Esophagus squamous epithelium (tissue), 4 donors: ENCODE measurements at regions not wholly inside any gene's neighbourhood (a gene's known extent, or its start where the extent isn't known, plus 50 kb on each side); places are given as distances from the start of the nearest gene placed in this dataset.

Experiments
- POLR2A ChIP-seq, 4 donors: fragments of 450-650 bp; IDR thresholded peaks; one replicate each; pipeline ENCODE4 v1.6.1; 2017; ENCODE audit warnings: antibody characterized with exemption in 4 of 4, mild to moderate bottlenecking in 4 of 4, moderate library complexity in 3 of 4
- TF ChIP-seq, protein P1 (sequence below), 6 experiments: fragments of 450-650 bp in 4 of 6; fragments of 200-600 bp in 2 of 6; sonication (generic) in 2 of 6; IDR thresholded peaks; one replicate each; pipeline ENCODE4 v1.5.1; 2016 to 2019; ENCODE audit warnings: antibody characterized with exemption in 6 of 6, mild to moderate bottlenecking in 4 of 6, moderate library complexity in 4 of 6

DNA sequence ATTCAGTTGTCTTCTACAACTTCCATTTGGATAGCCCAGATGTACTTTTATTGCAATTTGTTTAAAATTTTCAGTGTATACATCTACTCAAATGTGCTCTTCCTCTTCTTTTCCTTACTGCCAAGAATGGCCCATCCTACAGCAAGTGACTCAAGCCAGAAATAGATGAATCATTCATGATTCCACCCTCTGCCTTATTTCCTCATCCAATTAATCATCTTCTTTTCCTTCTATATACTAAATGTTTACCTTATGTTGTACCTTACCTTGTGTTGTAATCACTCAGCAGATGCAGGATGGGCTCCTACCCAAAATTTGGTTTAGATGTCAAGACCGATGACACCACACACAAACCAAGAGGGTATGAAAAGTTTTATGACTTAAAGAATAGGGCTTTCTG, 437.8 kb downstream of the GRXCR1 start:
- no peak for TF ChIP-seq POLR2A (IDR thresholded peaks at IDR 0.05)
- TF ChIP-seq, protein P1, sequence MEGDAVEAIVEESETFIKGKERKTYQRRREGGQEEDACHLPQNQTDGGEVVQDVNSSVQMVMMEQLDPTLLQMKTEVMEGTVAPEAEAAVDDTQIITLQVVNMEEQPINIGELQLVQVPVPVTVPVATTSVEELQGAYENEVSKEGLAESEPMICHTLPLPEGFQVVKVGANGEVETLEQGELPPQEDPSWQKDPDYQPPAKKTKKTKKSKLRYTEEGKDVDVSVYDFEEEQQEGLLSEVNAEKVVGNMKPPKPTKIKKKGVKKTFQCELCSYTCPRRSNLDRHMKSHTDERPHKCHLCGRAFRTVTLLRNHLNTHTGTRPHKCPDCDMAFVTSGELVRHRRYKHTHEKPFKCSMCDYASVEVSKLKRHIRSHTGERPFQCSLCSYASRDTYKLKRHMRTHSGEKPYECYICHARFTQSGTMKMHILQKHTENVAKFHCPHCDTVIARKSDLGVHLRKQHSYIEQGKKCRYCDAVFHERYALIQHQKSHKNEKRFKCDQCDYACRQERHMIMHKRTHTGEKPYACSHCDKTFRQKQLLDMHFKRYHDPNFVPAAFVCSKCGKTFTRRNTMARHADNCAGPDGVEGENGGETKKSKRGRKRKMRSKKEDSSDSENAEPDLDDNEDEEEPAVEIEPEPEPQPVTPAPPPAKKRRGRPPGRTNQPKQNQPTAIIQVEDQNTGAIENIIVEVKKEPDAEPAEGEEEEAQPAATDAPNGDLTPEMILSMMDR (IDR thresholded peaks at IDR 0.05) = no peak
